K562 (cell line): ENCODE measurements at regions not wholly inside any gene's neighbourhood (a gene's known extent, or its start where the extent isn't known, plus 50 kb on each side); places are given as distances from the start of the nearest gene placed in this dataset.

ENCODE experiments used
- ATAC-seq: fragments of 200-7000 bp; cut with Tn5 transposase; 3 replicates; pipeline ENCODE4 v1.9.1; 2020; ENCODE audit warnings: moderate library complexity
- BruUV-seq: library from RNA; stranded (reverse); fragments of 400-500 nt; replicated peaks from 2 replicates; lab custom pipeline; 2021; lab: Mats Ljungman, UMichigan
- CTCF ChIA-PET: fragments of 300-600 bp; formaldehyde crosslinking; extraction: SDS; loops from one replicate; lab custom pipeline; 2021; ENCODE audit warnings: low intra/inter-chr PET ratio; lab: Yijun Ruan, JAX
- POLR2A ChIA-PET: fragments of 300-600, 350-650 bp; sonication (Branson Sonifier 250); formaldehyde crosslinking; extraction: SDS; loops from one replicate; lab custom pipeline; 2021; ENCODE audit warnings: antibody characterized with exemption, inconsistent platforms; lab: Yijun Ruan, JAX
- DNase-seq, 4 experiments: peaks; one replicate each; pipeline versions ENCODE4 v3.0.0 to v3.0.0-alpha.2; 2011 to 2018; ENCODE audit warnings: low spot score in 3 of 4, mixed read lengths in 3 of 4; ENCODE audit errors: extremely low read depth in 1 of 4
- FAIRE-seq: peaks from 2 replicates; lab custom pipeline; 2011; peaks lifted over from hg19 to GRCh38; lab: Jason Lieb, UNC
- H2AFZ ChIP-seq: 2 replicates; pipeline ENCODE4 v1.6.0; 2011; ENCODE audit warnings: low read depth, low read length, control low read depth, inconsistent platforms
- H3K27ac ChIP-seq: fragments of 200-600 bp; 3 replicates; pipeline ENCODE4 v1.8.0; 2011; ENCODE audit warnings: low read depth, mild to moderate bottlenecking, control low read depth, inconsistent platforms, low read length, moderate library complexity, mixed read lengths; ENCODE audit errors: extremely low read depth
- H3K27me3 ChIP-seq, 2 experiments: fragments of 300-600 bp in 1 of 2; 2 replicates in 1 of 2; 3 replicates in 1 of 2; pipeline versions ENCODE4 v1.6.0 to v1.8.0; 2011; ENCODE audit warnings: inconsistent platforms in 2 of 2, low read length in 2 of 2, mild to moderate bottlenecking in 1 of 2, mixed read lengths in 1 of 2, moderate library complexity in 1 of 2; ENCODE audit not compliant: control insufficient read depth in 2 of 2, insufficient read depth in 2 of 2
- H3K36me3 ChIP-seq: fragments of 300-600 bp; 3 replicates; pipeline ENCODE4 v1.8.0; 2011; ENCODE audit warnings: mild to moderate bottlenecking, low read length, inconsistent platforms; ENCODE audit not compliant: control insufficient read depth, insufficient read depth
- H3K4me1 ChIP-seq, 2 experiments: fragments of 200-600 bp in 1 of 2; replicated peaks in 1 of 2; 2 replicates in 1 of 2; 3 replicates in 1 of 2; pipeline versions ENCODE4 v1.5.1 to v1.8.0; 2011; ENCODE audit warnings: inconsistent platforms in 2 of 2, low read length in 2 of 2, mild to moderate bottlenecking in 1 of 2, mixed read lengths in 1 of 2, moderate library complexity in 1 of 2; ENCODE audit not compliant: control insufficient read depth in 2 of 2, insufficient read depth in 2 of 2
- H3K4me2 ChIP-seq: 2 replicates; pipeline ENCODE4 v1.6.1; 2011; ENCODE audit warnings: low read length, control low read depth, inconsistent platforms, mixed read lengths; ENCODE audit not compliant: insufficient read depth
- H3K4me3 ChIP-seq: fragments of 200-600 bp; sonication (generic), shearing (Covaris generic); 2 replicates; pipeline ENCODE4 v1.5.1; 2016; ENCODE audit warnings: control low read depth, inconsistent platforms
- H3K79me2 ChIP-seq: fragments of 200-600 bp; 3 replicates; pipeline ENCODE4 v1.8.0; 2011; ENCODE audit warnings: low read length, inconsistent platforms; ENCODE audit not compliant: control insufficient read depth, insufficient read depth
- H3K9ac ChIP-seq, 2 experiments: 2 replicates each; pipeline versions ENCODE4 v1.6.0 to v1.6.1; 2011; ENCODE audit warnings: low read depth in 2 of 2, low read length in 2 of 2, control low read depth in 1 of 2, inconsistent platforms in 1 of 2, mild to moderate bottlenecking in 1 of 2, mixed read lengths in 1 of 2; ENCODE audit not compliant: insufficient read depth in 1 of 2
- H3K9me1 ChIP-seq: one replicate; pipeline ENCODE4 v1.6.0; 2011; ENCODE audit warnings: inconsistent platforms, mild to moderate bottlenecking, low read length, moderate library complexity; ENCODE audit not compliant: control insufficient read depth, insufficient read depth
- H3K9me3 ChIP-seq: replicated peaks from 2 replicates; pipeline ENCODE4 v1.5.1; 2011; ENCODE audit warnings: low read depth, low read length, inconsistent platforms; ENCODE audit not compliant: control insufficient read depth, insufficient read depth
- H4K20me1 ChIP-seq: replicated peaks from 2 replicates; pipeline ENCODE4 v1.6.1; 2011; ENCODE audit warnings: low read length, inconsistent platforms, mixed read lengths; ENCODE audit not compliant: control insufficient read depth, insufficient read depth
- NR3C1 ChIP-seq: sonication (generic); formaldehyde crosslinking; IDR thresholded peaks from 2 replicates; pipeline ENCODE4 v1.8.1; 2022; ENCODE audit warnings: missing genetic modification reagents
- RBM22 ChIP-seq: fragments of 200-400 bp; formaldehyde crosslinking; IDR thresholded peaks from 2 replicates; pipeline ENCODE4 v1.6.1; 2018; ENCODE audit warnings: low read length, low read depth; ENCODE audit not compliant: poor library complexity, severe bottlenecking
- SMC3 ChIP-seq: conservative IDR thresholded peaks from 2 replicates; pipeline ENCODE4 v1.6.1; 2011; ENCODE audit warnings: low read depth, low read length, improper control_type of control experiment; ENCODE audit not compliant: insufficient read depth
- TBL1XR1 ChIP-seq, 2 experiments: IDR thresholded peaks; 2 replicates each; pipeline ENCODE4 v1.6.1; 2012; ENCODE audit warnings: improper control_type of control experiment in 2 of 2, low read length in 2 of 2, mild to moderate bottlenecking in 1 of 2
- U2AF1 ChIP-seq: fragments of 200-400 bp; formaldehyde crosslinking; optimal IDR thresholded peaks from 2 replicates; pipeline ENCODE3; 2017; ENCODE audit warnings: mild to moderate bottlenecking, low read depth, low read length, moderate library complexity
- ZBTB1 ChIP-seq: sonication (generic); formaldehyde crosslinking; IDR thresholded peaks from 2 replicates; pipeline ENCODE4 v1.8.1; 2023; ENCODE audit warnings: missing genetic modification reagents, low read depth, mild to moderate bottlenecking, borderline replicate concordance
- ZNF445 ChIP-seq: fragments of 250-450 bp; sonication (Bioruptor Pico); IDR thresholded peaks from 2 replicates; pipeline ENCODE4 v1.4.0; 2020; ENCODE audit warnings: low read depth, mild to moderate bottlenecking, moderate library complexity
- WGBS: fragments of 100-300 bp; shearing (Covaris generic); methylation state at CpG from one replicate; pipeline ENCODE4 v1.1.6; 2016; ENCODE audit warnings: low coverage, mixed read lengths; ENCODE audit not compliant: insufficient coverage; ENCODE audit errors: missing lambda C conversion rate; 5-methylcytosine and 5-hydroxymethylcytosine counted together
- in situ Hi-C: fragments of 300-500 bp; cut with MboI; formaldehyde crosslinking; loops from 4 replicates; pipeline ENCODE4 v1.15.0; 2018; ENCODE audit warnings: inconsistent platforms, mixed read lengths
- intact Hi-C: fragments of 100-400 bp; cut with micrococcal nuclease; formaldehyde crosslinking; loops from 2 replicates; pipeline ENCODE4 v1.14.2; 2022
- TF ChIP-seq, protein P1 (sequence below): sonication (generic); formaldehyde crosslinking; IDR thresholded peaks from 2 replicates; pipeline ENCODE4 v1.8.1; 2023; ENCODE audit warnings: mild to moderate bottlenecking, missing genetic modification reagents
- TF ChIP-seq, protein P2 (sequence below), 2 experiments: fragments of 450-650 bp in 1 of 2; sonication (generic) in 1 of 2; formaldehyde crosslinking in 1 of 2; IDR thresholded peaks in 1 of 2; conservative IDR thresholded peaks in 1 of 2; 2 replicates each; pipeline versions ENCODE4 v1.6.1 to v1.8.1; 2016 to 2023; ENCODE audit warnings: mild to moderate bottlenecking in 2 of 2, moderate library complexity in 2 of 2, inconsistent platforms in 1 of 2, missing genetic modification reagents in 1 of 2
- TF ChIP-seq, protein P3 (sequence below): fragments of 250-450 bp; sonication (Bioruptor Pico); IDR thresholded peaks from 2 replicates; pipeline ENCODE4 v1.4.0; 2020; ENCODE audit warnings: borderline replicate concordance
- TF ChIP-seq, protein P4 (sequence below): fragments of 250-450 bp; sonication (Bioruptor Pico); IDR thresholded peaks from 2 replicates; pipeline ENCODE4 v1.5.1; 2021; ENCODE audit warnings: mild to moderate bottlenecking

DNA sequence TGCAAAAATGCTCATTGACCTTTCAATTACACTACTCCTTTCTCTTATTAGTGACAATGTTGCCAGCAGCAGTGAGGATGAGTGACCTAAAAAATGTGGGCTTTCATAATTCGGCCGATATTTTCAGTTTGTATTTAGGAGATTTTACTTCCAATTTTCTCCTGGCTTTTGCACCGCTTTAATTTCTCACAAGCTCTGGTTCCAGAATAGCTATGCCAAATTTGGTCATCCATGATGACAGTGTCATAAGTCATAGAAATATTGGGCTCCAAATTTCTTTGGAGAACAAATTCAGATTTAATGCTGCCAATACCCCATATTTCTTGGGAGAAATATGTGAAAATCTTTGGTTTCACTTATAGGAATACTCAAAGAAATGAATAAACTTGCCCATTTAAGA lies 187.7 kb upstream of the HCCS start (continued):
- TF ChIP-seq, protein P1, sequence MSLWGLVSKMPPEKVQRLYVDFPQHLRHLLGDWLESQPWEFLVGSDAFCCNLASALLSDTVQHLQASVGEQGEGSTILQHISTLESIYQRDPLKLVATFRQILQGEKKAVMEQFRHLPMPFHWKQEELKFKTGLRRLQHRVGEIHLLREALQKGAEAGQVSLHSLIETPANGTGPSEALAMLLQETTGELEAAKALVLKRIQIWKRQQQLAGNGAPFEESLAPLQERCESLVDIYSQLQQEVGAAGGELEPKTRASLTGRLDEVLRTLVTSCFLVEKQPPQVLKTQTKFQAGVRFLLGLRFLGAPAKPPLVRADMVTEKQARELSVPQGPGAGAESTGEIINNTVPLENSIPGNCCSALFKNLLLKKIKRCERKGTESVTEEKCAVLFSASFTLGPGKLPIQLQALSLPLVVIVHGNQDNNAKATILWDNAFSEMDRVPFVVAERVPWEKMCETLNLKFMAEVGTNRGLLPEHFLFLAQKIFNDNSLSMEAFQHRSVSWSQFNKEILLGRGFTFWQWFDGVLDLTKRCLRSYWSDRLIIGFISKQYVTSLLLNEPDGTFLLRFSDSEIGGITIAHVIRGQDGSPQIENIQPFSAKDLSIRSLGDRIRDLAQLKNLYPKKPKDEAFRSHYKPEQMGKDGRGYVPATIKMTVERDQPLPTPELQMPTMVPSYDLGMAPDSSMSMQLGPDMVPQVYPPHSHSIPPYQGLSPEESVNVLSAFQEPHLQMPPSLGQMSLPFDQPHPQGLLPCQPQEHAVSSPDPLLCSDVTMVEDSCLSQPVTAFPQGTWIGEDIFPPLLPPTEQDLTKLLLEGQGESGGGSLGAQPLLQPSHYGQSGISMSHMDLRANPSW (CRISPR knock-in tag): no peak
- TF ChIP-seq U2AF1: no peak
- TF ChIP-seq, protein P2, sequence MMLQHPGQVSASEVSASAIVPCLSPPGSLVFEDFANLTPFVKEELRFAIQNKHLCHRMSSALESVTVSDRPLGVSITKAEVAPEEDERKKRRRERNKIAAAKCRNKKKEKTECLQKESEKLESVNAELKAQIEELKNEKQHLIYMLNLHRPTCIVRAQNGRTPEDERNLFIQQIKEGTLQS (IDR thresholded peaks at IDR 0.05): no peak
- TF ChIP-seq, protein P2 (CRISPR knock-in tag; conservative IDR thresholded peaks at IDR 0.05): no peak

DNA sequence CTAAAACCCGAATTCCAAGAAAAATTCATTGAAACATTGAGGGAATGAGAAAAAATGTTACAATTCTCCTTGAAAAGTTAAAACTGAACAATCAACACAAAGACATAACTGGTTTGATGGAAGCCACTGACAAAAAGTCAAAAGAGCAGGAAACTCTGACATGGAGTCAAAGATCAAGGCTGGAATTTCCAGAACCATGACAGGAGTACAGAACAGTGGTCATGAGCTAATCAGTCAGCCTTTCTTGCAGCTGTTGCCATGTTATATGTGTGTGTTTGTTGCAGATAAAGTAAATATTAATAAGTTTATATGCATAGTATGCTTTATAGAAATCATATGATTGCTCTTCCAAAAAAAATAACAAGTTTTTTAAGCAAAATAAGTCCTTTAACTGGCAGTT lies 184.7 kb upstream of the HCCS start:
- Histone ChIP-seq H3K4me2 (no peak overlapping the region), H3K9me1 (no peaks in the 10 kb centered on the region), H2AFZ (no peak overlapping the region), H4K20me1 (no peaks in the 10 kb centered on the region), H3K4me1 (no peaks in the 10 kb centered on the region), H3K36me3 (no peaks in the 10 kb centered on the region), H3K27me3 (no peaks in the 10 kb centered on the region), H3K9me3 (no peaks in the 10 kb centered on the region), H3K79me2 (no peaks in the 10 kb centered on the region), H3K9ac (no peak overlapping the region), H3K4me3 (no peak overlapping the region), H3K27ac (no peak overlapping the region)
- DNase-seq (no peak), FAIRE-seq (no peak), ATAC-seq (no peak)
- BruUV-seq: no TSS peak
- WGBS: 0% methylated on average over 1 of the region's 1 CpG
- intact Hi-C loops (no loop called here), in situ Hi-C loops (no loop called here)
- POLR2A ChIA-PET: no interaction called here
- CTCF ChIA-PET: no interaction called here
- TF ChIP-seq SMC3: no peak
- TF ChIP-seq ZBTB1: no peak
- TF ChIP-seq, protein P3, sequence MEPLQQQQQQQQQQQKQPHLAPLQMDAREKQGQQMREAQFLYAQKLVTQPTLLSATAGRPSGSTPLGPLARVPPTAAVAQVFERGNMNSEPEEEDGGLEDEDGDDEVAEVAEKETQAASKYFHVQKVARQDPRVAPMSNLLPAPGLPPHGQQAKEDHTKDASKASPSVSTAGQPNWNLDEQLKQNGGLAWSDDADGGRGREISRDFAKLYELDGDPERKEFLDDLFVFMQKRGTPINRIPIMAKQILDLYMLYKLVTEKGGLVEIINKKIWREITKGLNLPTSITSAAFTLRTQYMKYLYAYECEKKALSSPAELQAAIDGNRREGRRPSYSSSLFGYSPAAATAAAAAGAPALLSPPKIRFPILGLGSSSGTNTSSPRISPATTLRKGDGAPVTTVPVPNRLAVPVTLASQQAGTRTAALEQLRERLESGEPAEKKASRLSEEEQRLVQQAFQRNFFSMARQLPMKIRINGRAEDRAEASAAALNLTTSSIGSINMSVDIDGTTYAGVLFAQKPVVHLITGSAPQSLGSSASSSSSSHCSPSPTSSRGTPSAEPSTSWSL (CRISPR knock-in tag): no peak
- TF ChIP-seq, protein P4, sequence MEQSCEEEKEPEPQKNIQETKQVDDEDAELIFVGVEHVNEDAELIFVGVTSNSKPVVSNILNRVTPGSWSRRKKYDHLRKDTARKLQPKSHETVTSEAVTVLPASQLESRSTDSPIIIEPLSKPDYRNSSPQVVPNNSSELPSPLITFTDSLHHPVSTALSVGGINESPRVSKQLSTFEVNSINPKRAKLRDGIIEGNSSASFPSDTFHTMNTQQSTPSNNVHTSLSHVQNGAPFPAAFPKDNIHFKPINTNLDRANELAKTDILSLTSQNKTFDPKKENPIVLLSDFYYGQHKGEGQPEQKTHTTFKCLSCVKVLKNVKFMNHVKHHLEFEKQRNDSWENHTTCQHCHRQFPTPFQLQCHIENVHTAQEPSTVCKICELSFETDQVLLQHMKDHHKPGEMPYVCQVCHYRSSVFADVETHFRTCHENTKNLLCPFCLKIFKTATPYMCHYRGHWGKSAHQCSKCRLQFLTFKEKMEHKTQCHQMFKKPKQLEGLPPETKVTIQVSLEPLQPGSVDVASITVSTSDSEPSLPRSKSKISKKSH: no peak
- TF ChIP-seq TBL1XR1 (IDR thresholded peaks at IDR 0.05; ENCODE audit: low read length in 2 of 2): no peak
- no peak for TF ChIP-seq NR3C1 (CRISPR knock-in tag)
- no peak for TF ChIP-seq ZNF445 (CRISPR knock-in tag)
- no peak for TF ChIP-seq RBM22
